ENCODE measurements at regions not wholly inside any gene's neighbourhood (a gene's known extent, or its start where the extent isn't known, plus 50 kb on each side); places are given as distances from the start of the nearest gene placed in this dataset.
A peak's percentile ranks its signal among the peaks of the same experiment; 100 is the strongest.

GRCh38 chr6:170024940-170025339 lies 265.9 kb downstream of the DLL1 start:
- Histone ChIP-seq H2AFZ (ENCODE audit: low read depth, low read length) (no peak overlapping the region), H2AK5ac (ENCODE audit: low read length, severe bottlenecking) (no peak overlapping the region), H2BK15ac (ENCODE audit: low read depth, poor library complexity, severe bottlenecking) (no peak overlapping the region), H3K36me3 (ENCODE audit: control insufficient read depth in 1 of 2, insufficient read depth in 2 of 2, low read depth in 1 of 2, low read length in 2 of 2) (no peaks in the 10 kb centered on the region), H3K4me3 (ENCODE audit: insufficient read depth in 1 of 2, low read depth in 1 of 2, low read length in 2 of 2) (no peak overlapping the region), H3K23ac (ENCODE audit: low read length in 2 of 2) (no peak overlapping the region), H3K27ac (ENCODE audit: low read length, poor library complexity, severe bottlenecking) (no peak overlapping the region), H4K8ac (ENCODE audit: low read length) (no peak overlapping the region), H3K9me3 (ENCODE audit: control insufficient read depth, low read length) (no peaks in the 10 kb centered on the region), H3K18ac (ENCODE audit: low read depth in 1 of 2, low read length in 2 of 2) (no peak overlapping the region), H3K79me1 (replicated peaks; ENCODE audit: low read length, poor library complexity, severe bottlenecking) (no peaks in the 10 kb centered on the region), H2BK12ac (ENCODE audit: low read length in 2 of 2) (no peak overlapping the region), H3K27me3 (ENCODE audit: control insufficient read depth in 1 of 2, insufficient read depth in 1 of 2, low read length in 2 of 2) (peaks cover 0 to 21% of the 10 kb centered on the region in 2 experiments), H3K4ac (ENCODE audit: low read depth in 1 of 2, low read length in 2 of 2) (no peak overlapping the region), H3K4me2 (ENCODE audit: low read length, poor library complexity, severe bottlenecking) (no peak overlapping the region), H2BK5ac (ENCODE audit: low read depth, low read length, poor library complexity, severe bottlenecking) (no peak overlapping the region), H2BK120ac (ENCODE audit: low read depth, low read length) (no peak overlapping the region), H3K14ac (ENCODE audit: low read length in 2 of 2) (no peak overlapping the region), H4K91ac (ENCODE audit: low read length) (no peak overlapping the region), H3K4me1 (ENCODE audit: control insufficient read depth, insufficient read depth, low read depth, low read length) (no peaks in the 10 kb centered on the region), H3K9ac (ENCODE audit: low read length) (no peak overlapping the region)
- WGBS, result 73% methylated on average over 7 of the region's 7 CpGs
- DNase-seq, result peak; percentile 23

- H3K27me3 ChIP-seq (ENCODE audit: control insufficient read depth in 1 of 2, insufficient read depth in 1 of 2, low read length in 2 of 2), result peaks cover 0 to 21% of the 10 kb centered on the region in 2 experiments
- no peak overlapping the region for H3K18ac ChIP-seq (ENCODE audit: low read depth in 1 of 2, low read length in 2 of 2)
- no peak overlapping the region for H3K4ac ChIP-seq (ENCODE audit: low read depth in 1 of 2, low read length in 2 of 2)
- no peak overlapping the region for H2AK5ac ChIP-seq (ENCODE audit: low read length, severe bottlenecking)
- H4K8ac ChIP-seq (ENCODE audit: low read length), result no peak overlapping the region
- 93% methylated on average over 49 of the region's 67 CpGs for WGBS
- no peak overlapping the region for H4K91ac ChIP-seq (ENCODE audit: low read length)
- H3K4me1 ChIP-seq (ENCODE audit: control insufficient read depth, insufficient read depth, low read depth, low read length), result no peaks in the 10 kb centered on the region
- no peaks in the 10 kb centered on the region for H3K9me3 ChIP-seq (ENCODE audit: control insufficient read depth, low read length)
- no peak overlapping the region for H3K14ac ChIP-seq (ENCODE audit: low read length in 2 of 2)
- H3K4me3 ChIP-seq (ENCODE audit: insufficient read depth in 1 of 2, low read depth in 1 of 2, low read length in 2 of 2), result no peak overlapping the region
- H2BK5ac ChIP-seq (ENCODE audit: low read depth, low read length, poor library complexity, severe bottlenecking), result no peak overlapping the region
- no peaks in the 10 kb centered on the region for H3K79me1 ChIP-seq (replicated peaks; ENCODE audit: low read length, poor library complexity, severe bottlenecking)
- H2BK120ac ChIP-seq (ENCODE audit: low read depth, low read length), result no peak overlapping the region
- no peak overlapping the region for H2AFZ ChIP-seq (ENCODE audit: low read depth, low read length)
- no peak overlapping the region for H3K23ac ChIP-seq (ENCODE audit: low read length in 2 of 2)
- no peak overlapping the region for H3K4me2 ChIP-seq (ENCODE audit: low read length, poor library complexity, severe bottlenecking)
- no peak overlapping the region for H2BK12ac ChIP-seq (ENCODE audit: low read length in 2 of 2)
- no peaks in the 10 kb centered on the region for H3K36me3 ChIP-seq (ENCODE audit: control insufficient read depth in 1 of 2, insufficient read depth in 2 of 2, low read depth in 1 of 2, low read length in 2 of 2)
- no peak overlapping the region for H3K9ac ChIP-seq (ENCODE audit: low read length)
- no peak overlapping the region for H3K27ac ChIP-seq (ENCODE audit: low read length, poor library complexity, severe bottlenecking)
- no peak for DNase-seq
- H2BK15ac ChIP-seq (ENCODE audit: low read depth, poor library complexity, severe bottlenecking), result no peak overlapping the region
Measured at GRCh38 chr6:170023620-170024521, 267.0 kb downstream of the DLL1 start.

- no peak overlapping the region for H3K9ac ChIP-seq (ENCODE audit: low read length)
- H2BK12ac ChIP-seq (ENCODE audit: low read length in 2 of 2), result no peak overlapping the region
- H3K4me2 ChIP-seq (ENCODE audit: low read length, poor library complexity, severe bottlenecking), result no peak overlapping the region
- H4K8ac ChIP-seq (ENCODE audit: low read length), result no peak overlapping the region
- no peaks in the 10 kb centered on the region for H3K4me1 ChIP-seq (ENCODE audit: control insufficient read depth, insufficient read depth, low read depth, low read length)
- H2AFZ ChIP-seq (ENCODE audit: low read depth, low read length), result no peak overlapping the region
- no peak overlapping the region for H2BK120ac ChIP-seq (ENCODE audit: low read depth, low read length)
- H3K27ac ChIP-seq (ENCODE audit: low read length, poor library complexity, severe bottlenecking), result no peak overlapping the region
- 83% methylated on average over 74 of the region's 77 CpGs for WGBS
- H3K27me3 ChIP-seq (ENCODE audit: control insufficient read depth in 1 of 2, insufficient read depth in 1 of 2, low read length in 2 of 2), result peaks cover 0 to 20% of the 10 kb centered on the region in 2 experiments
- H3K18ac ChIP-seq (ENCODE audit: low read depth in 1 of 2, low read length in 2 of 2), result no peak overlapping the region
- H4K91ac ChIP-seq (ENCODE audit: low read length), result no peak overlapping the region
- no peak overlapping the region for H2BK15ac ChIP-seq (ENCODE audit: low read depth, poor library complexity, severe bottlenecking)
- no peak overlapping the region for H3K4ac ChIP-seq (ENCODE audit: low read depth in 1 of 2, low read length in 2 of 2)
- no peak for DNase-seq
- no peak overlapping the region for H3K23ac ChIP-seq (ENCODE audit: low read length in 2 of 2)
- H2BK5ac ChIP-seq (ENCODE audit: low read depth, low read length, poor library complexity, severe bottlenecking), result no peak overlapping the region
- no peaks in the 10 kb centered on the region for H3K79me1 ChIP-seq (replicated peaks; ENCODE audit: low read length, poor library complexity, severe bottlenecking)
- no peak overlapping the region for H3K4me3 ChIP-seq (ENCODE audit: insufficient read depth in 1 of 2, low read depth in 1 of 2, low read length in 2 of 2)
- H3K9me3 ChIP-seq (ENCODE audit: control insufficient read depth, low read length), result no peaks in the 10 kb centered on the region
- no peaks in the 10 kb centered on the region for H3K36me3 ChIP-seq (ENCODE audit: control insufficient read depth in 1 of 2, insufficient read depth in 2 of 2, low read depth in 1 of 2, low read length in 2 of 2)
- H2AK5ac ChIP-seq (ENCODE audit: low read length, severe bottlenecking), result no peak overlapping the region
- no peak overlapping the region for H3K14ac ChIP-seq (ENCODE audit: low read length in 2 of 2)
Measured at GRCh38 chr6:170022827-170023619, 267.9 kb downstream of the DLL1 start.

GRCh38 chr6:170022291-170022722 lies 268.6 kb downstream of the DLL1 start:
- H2AK5ac ChIP-seq (ENCODE audit: low read length, severe bottlenecking), result no peak overlapping the region
- H2BK15ac ChIP-seq (ENCODE audit: low read depth, poor library complexity, severe bottlenecking), result no peak overlapping the region
- no peak overlapping the region for H2BK12ac ChIP-seq (ENCODE audit: low read length in 2 of 2)

More at GRCh38 chr6:170022291-170022722, 268.6 kb downstream of the DLL1 start:
- Histone ChIP-seq H4K8ac (ENCODE audit: low read length) (no peak overlapping the region), H3K27me3 (ENCODE audit: control insufficient read depth in 1 of 2, insufficient read depth in 1 of 2, low read length in 2 of 2) (peaks cover 0 to 26% of the 10 kb centered on the region in 2 experiments), H2BK120ac (ENCODE audit: low read depth, low read length) (no peak overlapping the region), H3K23ac (ENCODE audit: low read length in 2 of 2) (no peak overlapping the region), H3K9ac (ENCODE audit: low read length) (no peak overlapping the region), H3K36me3 (ENCODE audit: control insufficient read depth in 1 of 2, insufficient read depth in 2 of 2, low read depth in 1 of 2, low read length in 2 of 2) (no peaks in the 10 kb centered on the region), H3K14ac (ENCODE audit: low read length in 2 of 2) (no peak overlapping the region), H3K18ac (ENCODE audit: low read depth in 1 of 2, low read length in 2 of 2) (no peak overlapping the region), H3K4ac (ENCODE audit: low read depth in 1 of 2, low read length in 2 of 2) (no peak overlapping the region), H4K91ac (ENCODE audit: low read length) (no peak overlapping the region), H3K4me3 (ENCODE audit: insufficient read depth in 1 of 2, low read depth in 1 of 2, low read length in 2 of 2) (no peak overlapping the region), H3K27ac (ENCODE audit: low read length, poor library complexity, severe bottlenecking) (no peak overlapping the region), H3K9me3 (ENCODE audit: control insufficient read depth, low read length) (no peaks in the 10 kb centered on the region), H3K79me1 (replicated peaks; ENCODE audit: low read length, poor library complexity, severe bottlenecking) (no peaks in the 10 kb centered on the region), H2AFZ (ENCODE audit: low read depth, low read length) (no peak overlapping the region), H3K4me1 (ENCODE audit: control insufficient read depth, insufficient read depth, low read depth, low read length) (no peaks in the 10 kb centered on the region), H2BK5ac (ENCODE audit: low read depth, low read length, poor library complexity, severe bottlenecking) (no peak overlapping the region), H3K4me2 (ENCODE audit: low read length, poor library complexity, severe bottlenecking) (no peak overlapping the region)
- DNase-seq, result no peak
- WGBS, result 90% methylated on average over 16 of the region's 23 CpGs

All from mesenchymal stem cell (in vitro differentiated cells and primary cell).